ENCODE measurements at regions not wholly inside any gene's neighbourhood (a gene's known extent, or its start where the extent isn't known, plus 50 kb on each side); places are given as distances from the start of the nearest gene placed in this dataset.

DNA sequence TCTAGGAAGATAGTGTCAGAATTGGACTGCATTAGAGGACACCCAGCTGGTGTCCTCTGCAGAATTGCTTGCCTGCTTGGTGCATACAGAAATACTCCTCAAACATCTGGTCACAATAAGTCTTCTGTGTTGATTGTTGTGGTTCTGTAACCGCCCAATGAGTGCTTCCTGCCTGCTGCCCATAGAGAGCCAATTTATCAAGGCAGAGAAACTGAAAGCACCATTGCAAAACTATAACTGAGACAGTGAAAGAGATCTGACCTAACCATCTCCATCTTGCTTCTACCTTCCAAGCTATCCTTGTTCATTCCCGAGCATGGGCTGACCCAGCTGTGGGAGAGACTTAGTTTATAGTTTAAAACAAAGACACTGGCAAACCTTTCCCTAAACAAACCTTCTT lies 462.4 kb upstream of the RGS18 start:
- TF ChIP-seq, protein P1, sequence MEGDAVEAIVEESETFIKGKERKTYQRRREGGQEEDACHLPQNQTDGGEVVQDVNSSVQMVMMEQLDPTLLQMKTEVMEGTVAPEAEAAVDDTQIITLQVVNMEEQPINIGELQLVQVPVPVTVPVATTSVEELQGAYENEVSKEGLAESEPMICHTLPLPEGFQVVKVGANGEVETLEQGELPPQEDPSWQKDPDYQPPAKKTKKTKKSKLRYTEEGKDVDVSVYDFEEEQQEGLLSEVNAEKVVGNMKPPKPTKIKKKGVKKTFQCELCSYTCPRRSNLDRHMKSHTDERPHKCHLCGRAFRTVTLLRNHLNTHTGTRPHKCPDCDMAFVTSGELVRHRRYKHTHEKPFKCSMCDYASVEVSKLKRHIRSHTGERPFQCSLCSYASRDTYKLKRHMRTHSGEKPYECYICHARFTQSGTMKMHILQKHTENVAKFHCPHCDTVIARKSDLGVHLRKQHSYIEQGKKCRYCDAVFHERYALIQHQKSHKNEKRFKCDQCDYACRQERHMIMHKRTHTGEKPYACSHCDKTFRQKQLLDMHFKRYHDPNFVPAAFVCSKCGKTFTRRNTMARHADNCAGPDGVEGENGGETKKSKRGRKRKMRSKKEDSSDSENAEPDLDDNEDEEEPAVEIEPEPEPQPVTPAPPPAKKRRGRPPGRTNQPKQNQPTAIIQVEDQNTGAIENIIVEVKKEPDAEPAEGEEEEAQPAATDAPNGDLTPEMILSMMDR (conservative IDR thresholded peaks at IDR 0.05; ENCODE audit: low read depth, low read length) = no peak
- DNase-seq (ENCODE audit: low read depth) = no peak
- H3K4me3 ChIP-seq (ENCODE audit: low read length) = no peak overlapping the region

DNA sequence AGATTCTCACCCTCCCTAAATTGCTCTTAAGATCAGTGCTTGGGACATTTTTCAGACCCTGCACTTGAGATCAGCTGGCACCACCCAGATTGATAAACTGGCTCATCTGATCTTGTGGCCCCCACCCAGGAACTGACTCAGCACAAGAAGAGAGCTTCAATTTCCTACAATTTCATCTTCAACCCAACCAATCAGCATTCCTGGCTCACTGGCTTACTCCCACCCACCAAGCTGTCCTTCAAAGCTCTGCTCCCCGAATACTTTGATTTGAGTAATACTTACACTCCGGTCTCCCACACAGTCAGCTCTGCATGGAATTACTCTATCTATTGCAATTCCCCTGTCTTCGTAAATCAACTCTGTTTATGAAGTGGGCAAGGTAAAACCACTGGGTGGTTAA lies 461.9 kb upstream of the RGS18 start:
- no peak overlapping the region for H3K4me3 ChIP-seq (ENCODE audit: low read length)
- DNase-seq (ENCODE audit: low read depth) = no peak
- TF ChIP-seq, protein P1 (conservative IDR thresholded peaks at IDR 0.05; ENCODE audit: low read depth, low read length) = no peak

GRCh38 chr1:191697556-191697955 lies 460.7 kb upstream of the RGS18 start:
- DNase-seq (ENCODE audit: low read depth) = no peak
- TF ChIP-seq, protein P1 (conservative IDR thresholded peaks at IDR 0.05; ENCODE audit: low read depth, low read length) = no peak
- H3K4me3 ChIP-seq (ENCODE audit: low read length) = no peak overlapping the region

GRCh38 chr1:191698246-191698645 lies 460.0 kb upstream of the RGS18 start:
- TF ChIP-seq, protein P1 (conservative IDR thresholded peaks at IDR 0.05; ENCODE audit: low read depth, low read length) = no peak
- no peak overlapping the region for H3K4me3 ChIP-seq (ENCODE audit: low read length)
- no peak for DNase-seq (ENCODE audit: low read depth)

DNA sequence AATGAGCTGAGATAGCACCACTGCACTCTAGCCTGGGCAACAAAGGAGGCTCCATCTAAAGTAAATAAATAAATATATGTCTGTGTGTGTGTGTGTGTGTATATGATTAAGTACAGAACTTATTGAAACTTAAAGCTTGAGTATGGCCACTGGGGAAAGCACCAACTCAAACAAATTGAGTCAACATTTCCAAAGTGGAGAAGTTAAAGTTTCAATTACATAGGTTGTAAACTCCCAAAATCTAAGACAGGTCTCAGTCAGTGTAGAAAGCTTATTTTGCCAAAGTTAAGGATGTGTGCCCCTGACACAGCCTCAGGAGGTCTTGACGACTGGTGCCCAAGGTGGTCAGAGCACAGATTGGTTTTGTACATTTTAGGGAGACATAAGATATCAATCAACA lies 458.9 kb upstream of the RGS18 start:
- DNase-seq (ENCODE audit: low read depth) = no peak
- H3K4me3 ChIP-seq (ENCODE audit: low read length) = no peak overlapping the region
- TF ChIP-seq, protein P1 (conservative IDR thresholded peaks at IDR 0.05; ENCODE audit: low read depth, low read length) = no peak

DNA sequence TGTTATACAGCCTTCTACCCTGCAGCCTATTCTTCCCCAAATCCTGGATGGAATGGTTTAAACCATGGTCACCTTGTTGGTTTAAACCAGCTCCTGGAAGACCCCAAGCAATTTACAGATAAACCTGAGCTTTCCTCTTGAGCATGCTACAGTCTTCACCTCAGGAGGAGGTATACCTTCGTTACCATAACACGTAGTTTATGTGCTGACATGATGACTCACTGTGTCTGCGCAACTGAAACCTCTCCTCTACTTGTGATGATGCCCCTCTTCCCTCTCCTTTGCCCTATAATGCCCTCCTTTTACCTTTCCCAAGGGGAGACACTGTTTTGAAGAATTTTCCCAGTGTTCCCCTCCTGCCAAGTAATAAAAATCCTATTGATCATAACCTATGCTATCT lies 457.3 kb upstream of the RGS18 start:
- no peak overlapping the region for H3K4me3 ChIP-seq (ENCODE audit: low read length)
- TF ChIP-seq, protein P1 (conservative IDR thresholded peaks at IDR 0.05; ENCODE audit: low read depth, low read length) = no peak

GRCh38 chr1:191702124-191702523 lies 456.1 kb upstream of the RGS18 start:
- TF ChIP-seq, protein P1 (conservative IDR thresholded peaks at IDR 0.05; ENCODE audit: low read depth, low read length) = no peak
- no peak overlapping the region for H3K4me3 ChIP-seq (ENCODE audit: low read length)
- no peak for DNase-seq (ENCODE audit: low read depth)

More for the DNA sequence above, 457.3 kb upstream of the RGS18 start:
- no peak for DNase-seq (ENCODE audit: low read depth)
